A549 (cell line): ENCODE measurements at regions not wholly inside any gene's neighbourhood (a gene's known extent, or its start where the extent isn't known, plus 50 kb on each side); places are given as distances from the start of the nearest gene placed in this dataset.

Experiments used
- ATAC-seq, 2 experiments: fragments of 200-7000 bp in 1 of 2; fragments of >200 bp in 1 of 2; cut with Nextera tagmentation in 1 of 2; cut with Tn5 transposase in 1 of 2; 3 replicates each; pipeline versions ENCODE4 v1.8.0 to v1.9.1; 2018 to 2020; ENCODE audit warnings: mild to moderate bottlenecking in 1 of 2, moderate library complexity in 1 of 2
- CTCF ChIA-PET: fragments of 300-600 bp; sonication (Branson Sonifier 250); formaldehyde crosslinking; extraction: SDS; loops from one replicate; lab custom pipeline; 2021; ENCODE audit warnings: antibody characterized with exemption, inconsistent platforms; lab: Yijun Ruan, JAX
- POLR2A ChIA-PET: fragments of 350-600 bp; formaldehyde crosslinking; extraction: SDS; loops from one replicate; lab custom pipeline; 2021; ENCODE audit warnings: antibody characterized with exemption, inconsistent platforms; lab: Yijun Ruan, JAX
- DNase-seq, 2 experiments: peaks; one replicate each; pipeline versions ENCODE4 v3.0.0 to v3.0.0-alpha.2; 2011 to 2016; ENCODE audit warnings: low read depth in 1 of 2, low spot score in 1 of 2
- FAIRE-seq: peaks from 2 replicates; lab custom pipeline; 2011; peaks lifted over from hg19 to GRCh38; lab: Jason Lieb, UNC
- H3K27ac ChIP-seq, 2 experiments: fragments of >200 bp; sonication (Bioruptor Twin); formaldehyde crosslinking; 3 replicates each; pipeline ENCODE4 v1.5.1; 2016 to 2017
- H3K4me1 ChIP-seq: fragments of >200 bp; sonication (Bioruptor Twin); formaldehyde crosslinking; 3 replicates; pipeline ENCODE4 v1.6.1; 2016
- H3K4me2 ChIP-seq: fragments of >200 bp; sonication (Bioruptor Twin); formaldehyde crosslinking; 3 replicates; pipeline ENCODE4 v1.6.1; 2016
- H3K4me3 ChIP-seq: fragments of >200 bp; sonication (Bioruptor Twin); formaldehyde crosslinking; 3 replicates; pipeline ENCODE4 v1.5.1; 2016
- H3K9me3 ChIP-seq: fragments of >200 bp; sonication (Bioruptor Twin); formaldehyde crosslinking; 3 replicates; pipeline ENCODE4 v1.6.1; 2016
- BCL3 ChIP-seq: fragments of >200 bp; sonication (Bioruptor Twin); formaldehyde crosslinking; IDR thresholded peaks from 3 replicates; pipeline ENCODE4 v1.6.1; 2016
- BHLHE40 ChIP-seq: IDR thresholded peaks from 2 replicates; pipeline ENCODE4 v1.6.1; 2012; ENCODE audit warnings: low read depth, low read length, inconsistent platforms
- CBX2 ChIP-seq: fragments of 200-600 bp; sonication (generic); IDR thresholded peaks from 2 replicates; pipeline ENCODE4 v1.6.1; 2016; ENCODE audit warnings: low read depth, mild to moderate bottlenecking, borderline replicate concordance
- CBX8 ChIP-seq: fragments of 200-600 bp; sonication (generic); IDR thresholded peaks from 2 replicates; pipeline ENCODE4 v1.6.1; 2016
- CEBPB ChIP-seq, 2 experiments: fragments of >200 bp in 1 of 2; sonication (Bioruptor Twin) in 1 of 2; formaldehyde crosslinking in 1 of 2; IDR thresholded peaks; 2 replicates each; pipeline ENCODE4 v1.6.1; 2012 to 2016
- CHD2 ChIP-seq: fragments of 150-350 bp; IDR thresholded peaks from 2 replicates; pipeline ENCODE4 v1.6.1; 2014; ENCODE audit warnings: low read length; ENCODE audit not compliant: partially characterized antibody
- CHD4 ChIP-seq: fragments of 200-600 bp; sonication (generic); IDR thresholded peaks from 2 replicates; pipeline ENCODE4 v1.6.1; 2016; ENCODE audit warnings: antibody characterized with exemption, mild to moderate bottlenecking, borderline replicate concordance
- EHF ChIP-seq: fragments of 250-450 bp; sonication (Bioruptor Pico); IDR thresholded peaks from 2 replicates; pipeline ENCODE4 v1.5.0; 2020; ENCODE audit warnings: mild to moderate bottlenecking
- EP300 ChIP-seq, 2 experiments: fragments of >200 bp; sonication (Bioruptor Twin); formaldehyde crosslinking; IDR thresholded peaks; 2 replicates in 1 of 2; 3 replicates in 1 of 2; pipeline ENCODE4 v1.6.1; 2016 to 2017
- FOSB ChIP-seq: fragments of 250-450 bp; sonication (Bioruptor Pico); IDR thresholded peaks from 2 replicates; pipeline ENCODE4 v1.5.0; 2020; ENCODE audit warnings: mild to moderate bottlenecking, moderate library complexity
- FOSL2 ChIP-seq, 2 experiments: fragments of 450-650 bp in 1 of 2; fragments of >200 bp in 1 of 2; sonication (Bioruptor Twin) in 1 of 2; formaldehyde crosslinking; IDR thresholded peaks; 2 replicates each; pipeline versions ENCODE4 v1.5.0 to v1.6.1; 2016 to 2020; ENCODE audit warnings: mild to moderate bottlenecking in 1 of 2, moderate library complexity in 1 of 2
- HDAC2 ChIP-seq: fragments of 200-600 bp; sonication (generic); IDR thresholded peaks from 2 replicates; pipeline ENCODE4 v1.6.1; 2016
- HES2 ChIP-seq: fragments of >200 bp; sonication (Bioruptor Twin); formaldehyde crosslinking; IDR thresholded peaks from 2 replicates; pipeline ENCODE4 v1.6.1; 2016
- HEYL ChIP-seq: fragments of 250-450 bp; sonication (Bioruptor Pico); IDR thresholded peaks from 2 replicates; pipeline ENCODE4 v1.8.0; 2021; ENCODE audit warnings: mild to moderate bottlenecking, moderate library complexity
- HOXA7 ChIP-seq: fragments of 250-450 bp; sonication (Bioruptor Pico); IDR thresholded peaks from 2 replicates; pipeline ENCODE4 v1.5.0; 2020; ENCODE audit warnings: mild to moderate bottlenecking, moderate library complexity
- JUN ChIP-seq, 2 experiments: fragments of >200 bp; sonication (Bioruptor Twin); formaldehyde crosslinking; IDR thresholded peaks; 2 replicates in 1 of 2; 3 replicates in 1 of 2; pipeline ENCODE4 v1.6.1; 2016 to 2017
- JUNB ChIP-seq: fragments of >200 bp; sonication (Bioruptor Twin); formaldehyde crosslinking; IDR thresholded peaks from 2 replicates; pipeline ENCODE4 v1.6.1; 2016
- KDM1A ChIP-seq: fragments of 200-600 bp; sonication (generic); IDR thresholded peaks from 2 replicates; pipeline ENCODE4 v1.6.1; 2016; ENCODE audit warnings: low read depth, mild to moderate bottlenecking
- KDM5A ChIP-seq: fragments of 200-600 bp; sonication (generic); IDR thresholded peaks from 2 replicates; pipeline ENCODE4 v1.6.1; 2016; ENCODE audit warnings: antibody characterized with exemption, mild to moderate bottlenecking
- MAFK ChIP-seq: fragments of 450-650 bp; IDR thresholded peaks from 2 replicates; pipeline ENCODE4 v1.6.1; 2014; ENCODE audit not compliant: partially characterized antibody
- MAZ ChIP-seq: fragments of 150-350 bp; IDR thresholded peaks from 2 replicates; pipeline ENCODE4 v1.6.1; 2014; ENCODE audit warnings: antibody characterized with exemption, low read depth, low read length, borderline replicate concordance
- MYC ChIP-seq: IDR thresholded peaks from 2 replicates; pipeline ENCODE4 v1.6.1; 2012; ENCODE audit warnings: mild to moderate bottlenecking, inconsistent platforms, low read length, improper control_type of control experiment, borderline replicate concordance
- NFE2L2 ChIP-seq: fragments of 150-350 bp; conservative IDR thresholded peaks from 2 replicates; pipeline ENCODE4 v1.6.1; 2014; ENCODE audit warnings: low read length
- NPAS2 ChIP-seq: fragments of 250-450 bp; sonication (Bioruptor Pico); IDR thresholded peaks from 2 replicates; pipeline ENCODE4 v1.8.0; 2022; ENCODE audit warnings: mild to moderate bottlenecking, moderate library complexity, borderline replicate concordance
- POLR2A ChIP-seq: IDR thresholded peaks from 2 replicates; pipeline ENCODE4 v1.6.1; 2012; ENCODE audit warnings: mild to moderate bottlenecking, low read length
- POLR2AphosphoS2 ChIP-seq: conservative IDR thresholded peaks from 2 replicates; pipeline ENCODE4 v1.6.1; 2012; ENCODE audit warnings: low read length, improper control_type of control experiment, inconsistent platforms
- RAD21 ChIP-seq, 2 experiments: fragments of >200 bp in 1 of 2; sonication (Bioruptor Twin) in 1 of 2; formaldehyde crosslinking in 1 of 2; IDR thresholded peaks in 1 of 2; conservative IDR thresholded peaks in 1 of 2; 2 replicates in 1 of 2; 3 replicates in 1 of 2; pipeline ENCODE4 v1.6.1; 2012 to 2018; ENCODE audit warnings: inconsistent platforms in 1 of 2
- RCOR1 ChIP-seq: fragments of 150-350 bp; IDR thresholded peaks from 2 replicates; pipeline ENCODE4 v1.6.1; 2014; ENCODE audit warnings: antibody characterized with exemption, low read length, low read depth
- RFX5 ChIP-seq: fragments of 450-650 bp; IDR thresholded peaks from 2 replicates; pipeline ENCODE4 v1.7.1; 2014; ENCODE audit warnings: antibody characterized with exemption, mild to moderate bottlenecking, moderate library complexity
- SMC3 ChIP-seq: fragments of >200 bp; sonication (Bioruptor Twin); formaldehyde crosslinking; IDR thresholded peaks from 3 replicates; pipeline ENCODE4 v1.6.1; 2018; ENCODE audit warnings: inconsistent platforms
- SREBF2 ChIP-seq: fragments of 450-650 bp; IDR thresholded peaks from 2 replicates; pipeline ENCODE4 v1.6.1; 2014; ENCODE audit warnings: mild to moderate bottlenecking, moderate library complexity
- TFCP2L1 ChIP-seq: fragments of 250-450 bp; sonication (Bioruptor Pico); IDR thresholded peaks from 2 replicates; pipeline ENCODE4 v1.5.0; 2021; ENCODE audit warnings: mild to moderate bottlenecking
- TP53 ChIP-seq: fragments of 250-450 bp; sonication (Bioruptor Pico); IDR thresholded peaks from 2 replicates; pipeline ENCODE4 v1.5.0; 2021; ENCODE audit warnings: mild to moderate bottlenecking, moderate library complexity
- WGBS: methylation state at CpG from one replicate; pipeline ENCODE4 v1.1.6; 2017; ENCODE audit errors: missing lambda C conversion rate; 5-methylcytosine and 5-hydroxymethylcytosine counted together
- TF ChIP-seq, protein P1 (sequence below): fragments of 450-650 bp; IDR thresholded peaks from 2 replicates; pipeline ENCODE4 v1.6.1; 2014; ENCODE audit warnings: antibody characterized with exemption

- FAIRE-seq: no peak
- no peak overlapping the region for H3K4me2 ChIP-seq
- CTCF ChIA-PET: no interaction called here
- H3K4me1 ChIP-seq: no peaks in the 10 kb centered on the region
- no peak overlapping the region for H3K27ac ChIP-seq
- no peak for ATAC-seq
- POLR2A ChIA-PET: no interaction called here
- H3K9me3 ChIP-seq: no peaks in the 10 kb centered on the region
- TF ChIP-seq POLR2A (no peak), HOXA7 (no peak), RAD21 (conservative IDR thresholded peaks at IDR 0.05 in 1 of 2, IDR thresholded peaks at IDR 0.05 in 1 of 2) (no peak), TFCP2L1 (CRISPR knock-in tag) (no peak), NPAS2 (CRISPR knock-in tag) (no peak), SREBF2 (no peak), CHD4 (no peak), EP300 (IDR thresholded peaks at IDR 0.05) (no peak), SMC3 (no peak), EHF (CRISPR knock-in tag) (no peak), MAZ (no peak), BCL3 (no peak), MAFK (no peak), HEYL (CRISPR knock-in tag) (no peak), RCOR1 (no peak)
- WGBS: 36% methylated on average over 5 of the region's 5 CpGs
- DNase-seq: no peak
- H3K4me3 ChIP-seq: no peak overlapping the region
Measured at GRCh38 chr4:100782356-100782755, 264.5 kb upstream of the EMCN start.

DNA sequence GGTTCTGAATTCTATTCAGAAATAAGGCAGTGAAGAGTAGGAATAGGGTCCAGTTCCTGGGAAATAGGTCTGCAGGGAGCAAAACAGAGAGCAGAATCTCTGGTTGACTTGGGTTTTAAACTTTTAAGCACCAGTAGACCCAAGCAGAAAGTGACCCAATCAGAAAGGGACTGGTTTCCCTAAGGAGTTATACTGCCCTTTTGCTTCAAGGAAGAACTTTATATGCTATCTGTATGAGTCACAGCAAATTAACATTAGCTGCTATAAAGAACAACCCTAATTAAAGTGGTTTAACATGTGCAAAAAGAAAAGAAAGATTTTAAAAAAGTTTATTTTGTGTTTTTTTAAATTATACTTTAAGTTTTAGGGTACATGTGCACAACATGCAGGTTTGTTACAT, 263.6 kb upstream of the EMCN start:
- ChIA-PET POLR2A (no interaction called here), CTCF (no interaction called here)
- H3K27ac ChIP-seq: no peak overlapping the region
- no peaks in the 10 kb centered on the region for H3K4me1 ChIP-seq
- FAIRE-seq (no peak), ATAC-seq (no peak), DNase-seq (no peak)
- H3K4me3 ChIP-seq: no peak overlapping the region
- no peak overlapping the region for H3K4me2 ChIP-seq
- no peaks in the 10 kb centered on the region for H3K9me3 ChIP-seq
- TF ChIP-seq HES2 (no peak), POLR2AphosphoS2 (no peak), KDM5A (no peak), BHLHE40 (no peak), EHF (CRISPR knock-in tag) (no peak), POLR2A (no peak), CHD4 (no peak), HDAC2 (no peak), JUN (IDR thresholded peaks at IDR 0.05) (no peak)

GRCh38 chr4:100780126-100780525, 262.3 kb upstream of the EMCN start:
- FAIRE-seq: no peak
- H3K4me1 ChIP-seq: no peaks in the 10 kb centered on the region
- no peaks in the 10 kb centered on the region for H3K9me3 ChIP-seq
- H3K27ac ChIP-seq: no peak overlapping the region
- H3K4me2 ChIP-seq: no peak overlapping the region
- no peak overlapping the region for H3K4me3 ChIP-seq
- no peak for ATAC-seq
- ChIA-PET POLR2A (no interaction called here), CTCF (no interaction called here)
- no peak for DNase-seq
- TF ChIP-seq HDAC2 (no peak), JUN (IDR thresholded peaks at IDR 0.05) (no peak), POLR2A (no peak), CBX8 (no peak), KDM1A (no peak), MAFK (peak; percentile 45)

- H3K4me1 ChIP-seq: no peaks in the 10 kb centered on the region
- no peak overlapping the region for H3K27ac ChIP-seq
- ATAC-seq: no peak
- H3K9me3 ChIP-seq: no peaks in the 10 kb centered on the region
- CTCF ChIA-PET: interaction anchor here (0.9 kb wide), 1 partner anchor 15 kb away, joined by 3 read pairs; no protein-coding TSS in a partner anchor
- no peak for FAIRE-seq
- no peak overlapping the region for H3K4me3 ChIP-seq
- DNase-seq: no peak
- H3K4me2 ChIP-seq: no peak overlapping the region
- 57% methylated on average over 3 of the region's 5 CpGs for WGBS
- POLR2A ChIA-PET: no interaction called here
- TF ChIP-seq JUN (IDR thresholded peaks at IDR 0.05): no peak
- TF ChIP-seq CBX2: no peak
- no peak for TF ChIP-seq MYC
- no peak for TF ChIP-seq RFX5
- TF ChIP-seq TFCP2L1 (CRISPR knock-in tag): no peak
- no peak for TF ChIP-seq FOSB (CRISPR knock-in tag)
- TF ChIP-seq CBX8: no peak
- TF ChIP-seq FOSL2 (IDR thresholded peaks at IDR 0.05): no peak
- TF ChIP-seq FOSL2 (CRISPR knock-in tag; IDR thresholded peaks at IDR 0.05): no peak
- no peak for TF ChIP-seq CHD4
- TF ChIP-seq EHF (CRISPR knock-in tag): no peak
- no peak for TF ChIP-seq JUNB
- TF ChIP-seq TP53 (CRISPR knock-in tag): no peak
- TF ChIP-seq NFE2L2: no peak
- no peak for TF ChIP-seq CEBPB (IDR thresholded peaks at IDR 0.05)
- TF ChIP-seq CHD2: no peak
- no peak for TF ChIP-seq SMC3
- TF ChIP-seq EP300 (IDR thresholded peaks at IDR 0.05): no peak
- TF ChIP-seq, protein P1, sequence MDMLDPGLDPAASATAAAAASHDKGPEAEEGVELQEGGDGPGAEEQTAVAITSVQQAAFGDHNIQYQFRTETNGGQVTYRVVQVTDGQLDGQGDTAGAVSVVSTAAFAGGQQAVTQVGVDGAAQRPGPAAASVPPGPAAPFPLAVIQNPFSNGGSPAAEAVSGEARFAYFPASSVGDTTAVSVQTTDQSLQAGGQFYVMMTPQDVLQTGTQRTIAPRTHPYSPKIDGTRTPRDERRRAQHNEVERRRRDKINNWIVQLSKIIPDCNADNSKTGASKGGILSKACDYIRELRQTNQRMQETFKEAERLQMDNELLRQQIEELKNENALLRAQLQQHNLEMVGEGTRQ: no peak
Measured at GRCh38 chr4:100778431-100778830, 260.6 kb upstream of the EMCN start.
